ENCODE measurements at regions not wholly inside any gene's neighbourhood (a gene's known extent, or its start where the extent isn't known, plus 50 kb on each side); places are given as distances from the start of the nearest gene placed in this dataset.
"Not testable (repeated sequence)": the region's sequence is repeated elsewhere in the genome, so short reads cannot be mapped to it uniquely, and the experiment has no call there.

GRCh38 chr7:113279256-113279655, 160.9 kb upstream of the SMIM30 start:
- H3K27ac ChIP-seq = no peak overlapping the region
- TF ChIP-seq CTCF (IDR thresholded peaks at IDR 0.05) (no peak), POLR2A (IDR thresholded peaks at IDR 0.05) (no peak), EP300 (IDR thresholded peaks at IDR 0.05) (no peak)
- H3K4me1 ChIP-seq = no peaks in the 10 kb centered on the region
- peaks cover 0 to 15% (median 4%) of the 10 kb centered on the region in 4 donors for H3K9me3 ChIP-seq
- no peak for DNase-seq (ENCODE audit: low spot score in 2 of 2)
- no peaks in the 10 kb centered on the region for H3K36me3 ChIP-seq
- H3K27me3 ChIP-seq = no peaks in the 10 kb centered on the region
- H3K4me3 ChIP-seq = no peak overlapping the region

DNA sequence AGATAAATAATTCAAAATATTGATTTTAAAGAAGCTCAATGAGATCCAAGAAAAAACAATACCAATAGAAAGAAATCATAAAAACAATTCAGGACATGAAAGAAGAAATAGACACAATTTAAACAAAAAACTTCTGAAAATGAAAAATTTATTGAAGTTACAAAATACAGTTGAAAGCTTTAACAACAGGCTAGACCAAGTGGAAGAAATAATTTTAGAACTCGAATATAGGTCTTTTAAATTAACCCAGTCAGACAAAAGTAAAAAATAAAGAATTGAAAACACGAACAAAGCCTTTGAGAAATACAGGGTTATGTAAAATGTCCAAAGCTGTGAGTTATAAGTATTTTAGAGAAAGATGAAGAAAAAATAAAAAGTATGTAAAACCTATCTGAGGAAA, 152.4 kb upstream of the SMIM30 start:
- H3K27ac ChIP-seq = no peak overlapping the region
- H3K9me3 ChIP-seq = peaks cover 0 to 57% (median 4%) of the 10 kb centered on the region in 4 donors
- no peaks in the 10 kb centered on the region for H3K27me3 ChIP-seq
- no peaks in the 10 kb centered on the region for H3K4me1 ChIP-seq
- no peaks in the 10 kb centered on the region for H3K36me3 ChIP-seq
- WGBS, 2 donors = 66 to 86% methylated on average over 2 of the region's 2 CpGs
- no peak for TF ChIP-seq EP300 (IDR thresholded peaks at IDR 0.05)
- no peak for TF ChIP-seq POLR2A (IDR thresholded peaks at IDR 0.05)
- TF ChIP-seq CTCF (IDR thresholded peaks at IDR 0.05) = no peak
- DNase-seq (ENCODE audit: low spot score in 2 of 2) = no peak
- H3K4me3 ChIP-seq = no peak overlapping the region

- H3K9me3 ChIP-seq = peaks cover 0 to 48% (median 0%) of the 10 kb centered on the region in 4 donors
- 94 to 97% methylated on average over 3 of the region's 3 CpGs for WGBS, 2 donors
- DNase-seq (ENCODE audit: low spot score in 2 of 2); H3K4me1 ChIP-seq; H3K36me3 ChIP-seq; H3K27ac ChIP-seq; H3K4me3 ChIP-seq; H3K27me3 ChIP-seq: not testable (repeated sequence)
Observed at GRCh38 chr7:113269592-113269991, 151.2 kb upstream of the SMIM30 start.

DNA sequence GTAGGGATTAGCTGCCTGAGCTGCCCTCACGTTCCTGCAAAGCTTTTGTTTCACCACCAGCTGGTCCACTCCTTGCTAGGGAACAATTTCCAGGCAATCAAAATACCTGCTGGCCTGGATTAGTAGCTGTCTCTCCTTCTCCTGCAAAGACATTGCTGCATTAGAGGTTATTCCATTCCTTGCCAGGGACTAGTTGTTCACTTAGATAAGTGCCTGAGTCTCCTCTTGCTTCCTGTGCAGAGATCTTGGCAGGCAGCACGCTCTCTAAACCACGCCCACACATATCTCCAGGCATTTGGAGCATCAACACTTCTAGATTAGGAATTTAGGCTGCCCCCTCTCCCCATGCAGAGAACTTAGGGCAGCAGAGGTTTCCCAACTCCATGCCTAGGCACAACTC, 150.4 kb upstream of the SMIM30 start:
- H3K9me3 ChIP-seq = peaks cover 0 to 48% (median 0%) of the 10 kb centered on the region in 4 donors
- TF ChIP-seq CTCF (IDR thresholded peaks at IDR 0.05) (no peak), EP300 (IDR thresholded peaks at IDR 0.05) (no peak), POLR2A (IDR thresholded peaks at IDR 0.05) (no peak)
- H3K4me3 ChIP-seq = no peak overlapping the region
- H3K36me3 ChIP-seq = no peaks in the 10 kb centered on the region
- no peaks in the 10 kb centered on the region for H3K27me3 ChIP-seq
- 48 to 65% methylated on average over 3 of the region's 3 CpGs for WGBS, 2 donors
- H3K27ac ChIP-seq = no peak overlapping the region
- no peak for DNase-seq (ENCODE audit: low spot score in 2 of 2)
- H3K4me1 ChIP-seq = no peaks in the 10 kb centered on the region

DNA sequence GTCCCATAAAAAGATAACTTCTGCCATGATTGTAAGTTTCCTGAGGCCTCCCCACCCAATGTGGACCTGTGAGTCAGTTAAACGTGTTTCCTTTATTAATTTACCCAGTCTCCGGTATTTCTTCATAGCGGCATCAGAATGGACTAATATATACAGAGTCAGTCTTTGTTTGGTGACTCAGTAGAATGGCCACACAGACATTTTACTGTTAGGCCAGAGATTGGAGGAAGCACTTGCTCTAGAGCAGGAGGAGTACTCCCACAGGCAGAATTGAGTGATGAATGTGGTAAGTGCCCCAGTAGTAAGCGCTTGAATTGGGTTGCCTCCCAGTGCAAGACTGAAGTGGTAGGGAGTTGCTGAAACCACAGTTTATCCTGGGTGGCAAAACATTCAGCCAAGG, 149.5 kb upstream of the SMIM30 start:
- Histone ChIP-seq H3K27me3 (no peaks in the 10 kb centered on the region), H3K36me3 (no peaks in the 10 kb centered on the region), H3K4me3 (no peak overlapping the region), H3K27ac (no peak overlapping the region), H3K4me1 (no peaks in the 10 kb centered on the region), H3K9me3 (peaks cover 0 to 48% (median 0%) of the 10 kb centered on the region in 4 donors)
- WGBS, 2 donors = 79 to 81% methylated on average over 4 of the region's 4 CpGs
- no peak for TF ChIP-seq POLR2A (IDR thresholded peaks at IDR 0.05)
- TF ChIP-seq EP300 (IDR thresholded peaks at IDR 0.05) = no peak
- no peak for TF ChIP-seq CTCF (IDR thresholded peaks at IDR 0.05)
- no peak for DNase-seq (ENCODE audit: low spot score in 2 of 2)

DNA sequence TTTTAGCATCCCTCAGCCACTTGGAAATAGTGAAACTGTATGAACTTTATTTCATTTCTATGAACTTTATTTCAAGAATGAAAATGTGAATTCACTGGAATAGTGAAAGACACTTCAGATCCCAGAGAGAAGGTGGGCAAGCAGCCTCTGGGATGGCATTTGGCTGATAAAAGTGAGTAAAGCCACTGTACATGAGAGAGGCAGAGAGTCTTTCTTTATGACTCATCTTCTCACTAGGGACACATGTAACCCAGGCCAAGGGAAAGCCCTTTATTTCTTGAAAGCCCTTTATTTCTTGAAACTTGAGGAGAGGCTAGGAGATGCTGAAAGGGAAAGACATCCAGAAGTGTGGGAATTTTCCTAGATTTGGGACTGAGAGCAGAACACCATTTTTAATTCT, 148.9 kb upstream of the SMIM30 start:
- no peak for TF ChIP-seq CTCF (IDR thresholded peaks at IDR 0.05)
- no peak for TF ChIP-seq EP300 (IDR thresholded peaks at IDR 0.05)
- TF ChIP-seq POLR2A (IDR thresholded peaks at IDR 0.05) = no peak
- Histone ChIP-seq H3K27ac (no peak overlapping the region), H3K4me1 (no peaks in the 10 kb centered on the region), H3K9me3 (peaks cover 0 to 44% (median 0%) of the 10 kb centered on the region in 4 donors), H3K36me3 (no peaks in the 10 kb centered on the region), H3K27me3 (no peaks in the 10 kb centered on the region), H3K4me3 (no peak overlapping the region)
- DNase-seq (ENCODE audit: low spot score in 2 of 2) = no peak
